ENCODE measurements at regions not wholly inside any gene's neighbourhood (a gene's known extent, or its start where the extent isn't known, plus 50 kb on each side); places are given as distances from the start of the nearest gene placed in this dataset.

GRCh38 chr6:14706378-14706929, 539.4 kb upstream of the JARID2 start:
- H3K27ac ChIP-seq, result no peak overlapping the region
- in situ Hi-C loops (cut with MboI; ENCODE audit: low pct_unique_long_range_greater_than_20kb in 2 of 9, low sequenced_read_pairs in 9 of 9, unreplicated experiment in 9 of 9), result no loop called here
- no peak overlapping the region for H3K4me3 ChIP-seq
- no peaks in the 10 kb centered on the region for H3K4me1 ChIP-seq (replicated peaks in 1 of 2)
- WGBS, 10 experiments, result 10 to 89% (median 70%) methylated on average over 2 to 12 of the region's 12 CpGs; no CpG with 5 or more reads in 2 of the 10 experiments
- ATAC-seq (replicated peaks in 6 of 8), result peak in 7 of 8 experiments; percentile 26 to 98 (median 70)

DNA sequence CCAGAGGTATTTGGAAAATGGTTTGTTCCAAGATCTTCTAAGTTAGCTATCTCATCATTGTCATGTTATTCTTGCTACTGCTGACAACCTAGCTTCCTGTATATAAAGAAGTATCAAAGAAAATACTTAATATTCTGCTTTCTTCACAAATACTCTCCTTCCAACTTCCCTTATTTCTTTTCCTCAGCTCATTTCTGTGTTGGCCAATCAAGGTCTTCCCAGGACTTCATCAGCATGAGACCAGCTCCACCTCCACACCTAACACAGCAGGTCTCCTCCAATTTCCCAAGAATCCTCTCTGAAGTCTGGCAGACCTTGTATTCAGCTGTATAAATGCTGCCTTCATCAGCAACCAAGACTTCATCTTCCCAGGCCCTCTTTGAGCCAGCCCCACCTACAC, 538.6 kb upstream of the JARID2 start:
- no peaks in the 10 kb centered on the region for H3K4me1 ChIP-seq (replicated peaks in 1 of 2)
- no peak for ATAC-seq (replicated peaks in 6 of 8)
- in situ Hi-C loops (cut with MboI; ENCODE audit: low pct_unique_long_range_greater_than_20kb in 2 of 9, low sequenced_read_pairs in 9 of 9, unreplicated experiment in 9 of 9), result no loop called here
- no peak overlapping the region for H3K27ac ChIP-seq
- no peak overlapping the region for H3K4me3 ChIP-seq

GRCh38 chr6:14707971-14708465, 537.9 kb upstream of the JARID2 start:
- in situ Hi-C loops (cut with MboI; ENCODE audit: low pct_unique_long_range_greater_than_20kb in 2 of 9, low sequenced_read_pairs in 9 of 9, unreplicated experiment in 9 of 9), result no loop called here
- H3K4me1 ChIP-seq (replicated peaks in 1 of 2), result no peaks in the 10 kb centered on the region
- 20 to 100% (median 72%) methylated on average over 1 to 2 of the region's 2 CpGs; no CpG with 5 or more reads in 3 of the 10 experiments for WGBS, 10 experiments
- H3K27ac ChIP-seq, result no peak overlapping the region
- no peak overlapping the region for H3K4me3 ChIP-seq
- peak in 2 of 8 experiments; percentile 15 to 47 for ATAC-seq (replicated peaks in 6 of 8)

DNA sequence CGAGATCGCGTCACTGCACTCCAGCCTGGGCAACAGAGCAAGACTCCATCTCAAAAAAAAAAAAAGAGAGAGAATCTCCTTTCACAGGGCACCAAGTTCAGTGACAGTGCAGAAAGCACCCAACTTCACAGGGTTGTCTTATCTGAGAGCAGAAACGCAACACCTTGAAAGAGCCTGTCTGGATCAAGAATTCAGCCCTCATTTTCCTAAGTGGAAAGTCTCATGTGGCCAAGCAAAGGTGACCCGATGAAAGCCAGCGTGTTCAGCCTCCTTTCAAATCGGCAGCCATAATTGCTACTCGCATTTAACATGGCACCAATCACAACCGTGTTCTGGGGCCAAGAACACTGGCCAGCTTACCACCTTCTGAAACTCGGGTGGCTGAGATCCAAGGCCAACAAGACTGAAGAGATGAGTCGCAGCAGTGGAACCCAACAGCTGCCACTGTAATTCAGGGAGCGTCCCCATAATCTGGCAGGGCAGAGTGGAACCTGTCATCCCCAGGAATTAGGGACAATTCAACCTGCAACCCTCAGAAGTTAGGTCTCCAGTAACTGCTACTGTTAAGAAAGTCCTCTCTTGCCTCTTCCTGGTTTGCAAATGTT, 536.7 kb upstream of the JARID2 start:
- in situ Hi-C loops (cut with MboI; ENCODE audit: low pct_unique_long_range_greater_than_20kb in 2 of 9, low sequenced_read_pairs in 9 of 9, unreplicated experiment in 9 of 9), result no loop called here
- no peak for ATAC-seq (replicated peaks in 6 of 8)
- Histone ChIP-seq H3K4me1 (replicated peaks in 1 of 2) (no peaks in the 10 kb centered on the region), H3K27ac (no peak overlapping the region), H3K4me3 (no peak overlapping the region)
- WGBS, 10 experiments, result 92 to 100% (median 98%) methylated on average over 1 to 12 of the region's 12 CpGs; no CpG with 5 or more reads in 1 of the 10 experiments

DNA sequence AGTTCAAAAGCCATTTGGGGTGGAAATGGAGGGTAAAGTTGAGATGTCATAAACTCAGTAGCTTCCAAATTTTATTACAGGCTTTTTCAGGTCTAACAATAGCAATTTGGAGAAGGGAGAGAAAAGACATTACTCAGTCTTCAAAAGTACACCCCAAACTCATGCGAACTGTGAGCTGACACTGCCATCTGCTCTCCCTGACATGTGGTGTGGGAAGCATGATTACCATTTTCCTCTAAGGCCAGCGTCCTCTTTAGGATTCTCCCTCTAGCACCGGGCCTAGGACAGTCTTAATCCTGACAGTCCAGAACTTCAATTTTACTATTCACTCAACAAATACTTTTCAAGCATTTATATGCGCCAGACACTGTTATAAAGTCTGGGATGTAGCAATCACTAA, 536.0 kb upstream of the JARID2 start:
- ATAC-seq (replicated peaks in 6 of 8), result no peak
- WGBS, 10 experiments, result 67 to 100% (median 79%) methylated on average over 1 to 4 of the region's 4 CpGs
- H3K27ac ChIP-seq, result no peak overlapping the region
- in situ Hi-C loops (cut with MboI; ENCODE audit: low pct_unique_long_range_greater_than_20kb in 2 of 9, low sequenced_read_pairs in 9 of 9, unreplicated experiment in 9 of 9), result no loop called here
- H3K4me3 ChIP-seq, result no peak overlapping the region
- H3K4me1 ChIP-seq (replicated peaks in 1 of 2), result no peaks in the 10 kb centered on the region

- H3K4me1 ChIP-seq (replicated peaks in 1 of 2), result no peaks in the 10 kb centered on the region
- no peak for ATAC-seq (replicated peaks in 6 of 8)
- in situ Hi-C loops (cut with MboI; ENCODE audit: low pct_unique_long_range_greater_than_20kb in 2 of 9, low sequenced_read_pairs in 9 of 9, unreplicated experiment in 9 of 9), result no loop called here
- no peak overlapping the region for H3K4me3 ChIP-seq
- no peak overlapping the region for H3K27ac ChIP-seq
- 82 to 100% (median 98%) methylated on average over 1 to 5 of the region's 5 CpGs; no CpG with 5 or more reads in 2 of the 10 experiments for WGBS, 10 experiments
Observed at GRCh38 chr6:14710421-14710820, 535.4 kb upstream of the JARID2 start.

GRCh38 chr6:14711056-14711703, 534.7 kb upstream of the JARID2 start:
- peak in 7 of 8 experiments; percentile 7 to 57 (median 28) for ATAC-seq (replicated peaks in 6 of 8)
- in situ Hi-C loops (cut with MboI; ENCODE audit: low pct_unique_long_range_greater_than_20kb in 2 of 9, low sequenced_read_pairs in 9 of 9, unreplicated experiment in 9 of 9), result no loop called here
- Histone ChIP-seq H3K27ac (no peak overlapping the region), H3K4me1 (replicated peaks in 1 of 2) (no peaks in the 10 kb centered on the region), H3K4me3 (no peak overlapping the region)
- 0 to 100% (median 45%) methylated on average over 1 to 2 of the region's 3 CpGs; no CpG with 5 or more reads in 3 of the 10 experiments for WGBS, 10 experiments

DNA sequence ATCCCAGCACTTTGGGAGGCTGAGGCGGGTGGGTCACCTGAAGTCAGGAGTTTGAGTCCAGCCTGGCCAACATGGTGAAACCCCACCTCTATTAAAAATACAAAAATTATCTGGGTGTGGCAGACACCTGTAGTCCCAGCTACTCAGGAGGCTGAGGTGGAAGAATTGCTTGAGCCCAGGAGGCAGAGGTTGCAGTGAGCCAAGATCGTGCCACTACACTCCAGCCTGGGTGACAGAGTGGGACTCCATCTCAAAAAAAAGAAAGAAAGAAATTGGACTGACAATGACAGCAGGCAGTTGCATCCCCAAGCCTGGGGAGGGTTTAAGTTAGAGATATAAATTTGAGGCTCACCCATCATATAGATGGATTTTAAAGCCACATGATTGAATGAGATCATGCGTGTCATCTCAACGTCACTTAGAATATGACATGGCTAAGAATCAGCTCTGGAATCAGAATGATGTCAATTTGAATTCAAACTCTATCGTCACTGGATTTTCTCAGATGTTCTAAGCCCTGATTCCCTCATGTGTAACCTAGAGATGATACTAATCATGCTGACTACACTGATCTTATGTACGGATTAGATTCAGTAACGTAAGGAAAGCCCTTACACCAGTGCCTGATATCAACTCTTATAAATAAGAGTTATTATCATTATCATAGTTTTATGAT, 534.0 kb upstream of the JARID2 start:
- no peak for ATAC-seq (replicated peaks in 6 of 8)
- WGBS, 10 experiments, result 60 to 100% (median 90%) methylated on average over 1 to 6 of the region's 7 CpGs; no CpG with 5 or more reads in 1 of the 10 experiments
- in situ Hi-C loops (cut with MboI; ENCODE audit: low pct_unique_long_range_greater_than_20kb in 2 of 9, low sequenced_read_pairs in 9 of 9, unreplicated experiment in 9 of 9), result no loop called here
- Histone ChIP-seq H3K27ac (no peak overlapping the region), H3K4me1 (replicated peaks in 1 of 2) (no peaks in the 10 kb centered on the region), H3K4me3 (no peak overlapping the region)

GRCh38 chr6:14713008-14713960, 532.6 kb upstream of the JARID2 start:
- in situ Hi-C loops (cut with MboI; ENCODE audit: low pct_unique_long_range_greater_than_20kb in 2 of 9, low sequenced_read_pairs in 9 of 9, unreplicated experiment in 9 of 9), result no loop called here
- Histone ChIP-seq H3K27ac (no peak overlapping the region), H3K4me3 (no peak overlapping the region), H3K4me1 (replicated peaks in 1 of 2) (no peaks in the 10 kb centered on the region)
- ATAC-seq (replicated peaks in 6 of 8), result peak; percentile 84 to 98 (median 90)
- 19 to 93% (median 76%) methylated on average over 3 to 11 of the region's 15 CpGs; no CpG with 5 or more reads in 1 of the 10 experiments for WGBS, 10 experiments

- H3K4me3 ChIP-seq, result no peak overlapping the region
- no peaks in the 10 kb centered on the region for H3K4me1 ChIP-seq (replicated peaks in 1 of 2)
- ATAC-seq (replicated peaks in 6 of 8), result no peak
- H3K27ac ChIP-seq, result no peak overlapping the region
- in situ Hi-C loops (cut with MboI; ENCODE audit: low pct_unique_long_range_greater_than_20kb in 2 of 9, low sequenced_read_pairs in 9 of 9, unreplicated experiment in 9 of 9), result no loop called here
- 40 to 100% (median 91%) methylated on average over 1 to 3 of the region's 3 CpGs; no CpG with 5 or more reads in 2 of the 10 experiments for WGBS, 10 experiments
Observed at GRCh38 chr6:14713966-14714631, 531.8 kb upstream of the JARID2 start.

DNA sequence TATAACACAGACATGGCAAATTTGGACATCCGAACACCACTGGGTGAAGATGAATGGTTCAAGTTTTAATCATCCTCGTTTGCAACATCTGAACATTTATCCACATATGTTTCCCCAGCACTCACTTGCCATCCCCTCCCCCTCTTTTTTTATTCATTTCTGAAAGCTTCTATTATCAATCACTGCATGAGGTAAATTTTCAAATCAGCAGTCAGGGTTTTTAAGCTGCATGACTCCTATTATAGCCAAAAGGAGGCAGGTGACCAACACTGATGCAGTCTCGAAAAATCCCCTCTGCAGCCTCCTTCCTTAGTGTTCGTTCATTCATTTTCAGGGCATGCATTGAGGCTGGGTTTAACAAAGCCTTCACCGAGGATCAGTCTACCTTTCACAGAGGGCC, 530.8 kb upstream of the JARID2 start:
- H3K27ac ChIP-seq, result no peak overlapping the region
- in situ Hi-C loops (cut with MboI; ENCODE audit: low pct_unique_long_range_greater_than_20kb in 2 of 9, low sequenced_read_pairs in 9 of 9, unreplicated experiment in 9 of 9), result no loop called here
- H3K4me3 ChIP-seq, result no peak overlapping the region
- ATAC-seq (replicated peaks in 6 of 8), result no peak
- no peaks in the 10 kb centered on the region for H3K4me1 ChIP-seq (replicated peaks in 1 of 2)
- 0 to 100% (median 83%) methylated on average over 1 to 5 of the region's 5 CpGs; no CpG with 5 or more reads in 1 of the 10 experiments for WGBS, 10 experiments

Data from motor neuron (in vitro differentiated cells).